Natural killer cell (primary cell): ENCODE measurements at regions not wholly inside any gene's neighbourhood (a gene's known extent, or its start where the extent isn't known, plus 50 kb on each side); places are given as distances from the start of the nearest gene placed in this dataset.

ENCODE experiments used
- ATAC-seq, 3 donors: fragments of 150-1000 bp in 2 of 3; fragments of 200-7000 bp in 1 of 3; cut with Tn5 transposase; 1 replicate in 1 of 3; 2 replicates in 2 of 3; pipeline ENCODE4 v1.10.0; 2021; ENCODE audit warnings: mild to moderate bottlenecking in 2 of 3, moderate library complexity in 2 of 3
- DNase-seq, 2 donors: peaks; one replicate each; pipeline versions ENCODE4 v3.0.0 to v3.0.0-alpha.2; 2013 to 2021; ENCODE audit warnings: mixed read lengths in 1 of 2
- H3K27ac ChIP-seq: one replicate; pipeline ENCODE4 v1.5.1; 2013; ENCODE audit warnings: mild to moderate bottlenecking, low read length
- H3K27me3 ChIP-seq: one replicate; pipeline ENCODE4 v1.6.1; 2013; ENCODE audit warnings: low read length; ENCODE audit not compliant: control insufficient read depth, insufficient read depth
- H3K36me3 ChIP-seq: one replicate; pipeline ENCODE4 v1.6.1; 2013; ENCODE audit warnings: low read length; ENCODE audit not compliant: control insufficient read depth, insufficient read depth
- H3K4me1 ChIP-seq: one replicate; pipeline ENCODE4 v1.6.1; 2013; ENCODE audit warnings: low read length; ENCODE audit not compliant: control insufficient read depth, insufficient read depth
- H3K4me3 ChIP-seq: one replicate; pipeline ENCODE4 v1.5.1; 2013; ENCODE audit warnings: low read length
- H3K9me3 ChIP-seq: one replicate; pipeline ENCODE4 v1.6.1; 2013; ENCODE audit warnings: low read length; ENCODE audit not compliant: control insufficient read depth, insufficient read depth
- H3K27ac Mint-ChIP-seq, 2 donors: one replicate each; pipeline ENCODE4 v1.8.0; 2022; ENCODE audit warnings: mild to moderate bottlenecking in 2 of 2, mixed read lengths in 2 of 2, moderate library complexity in 1 of 2
- H3K27me3 Mint-ChIP-seq, 2 donors: one replicate each; pipeline ENCODE4 v1.8.0; 2022; ENCODE audit warnings: low read depth in 2 of 2, mixed read lengths in 2 of 2
- H3K36me3 Mint-ChIP-seq: one replicate; pipeline ENCODE4 v1.8.0; 2022; ENCODE audit warnings: mixed read lengths
- H3K4me1 Mint-ChIP-seq, 2 donors: one replicate each; pipeline ENCODE4 v1.8.0; 2022; ENCODE audit warnings: mixed read lengths in 2 of 2
- H3K4me3 Mint-ChIP-seq: one replicate; pipeline ENCODE4 v1.8.0; 2022; ENCODE audit warnings: mild to moderate bottlenecking, moderate library complexity, mixed read lengths
- H3K9me3 Mint-ChIP-seq, 2 donors: one replicate each; pipeline ENCODE4 v1.8.0; 2022; ENCODE audit warnings: mixed read lengths in 2 of 2
- WGBS: methylation state at CpG from one replicate; pipeline ENCODE4 v1.1.7; 2013; ENCODE audit warnings: missing lambda C conversion rate; ENCODE audit not compliant: insufficient coverage; 5-methylcytosine and 5-hydroxymethylcytosine counted together
- intact Hi-C: fragments of 100-400 bp; cut with micrococcal nuclease; formaldehyde crosslinking; loops from one replicate; pipeline ENCODE4 v1.14.2; 2022
- TF ChIP-seq, protein P1 (sequence below): fragments of 200-600 bp; IDR thresholded peaks from one replicate; pipeline ENCODE4 v1.8.0; 2022; ENCODE audit warnings: antibody characterized with exemption

DNA sequence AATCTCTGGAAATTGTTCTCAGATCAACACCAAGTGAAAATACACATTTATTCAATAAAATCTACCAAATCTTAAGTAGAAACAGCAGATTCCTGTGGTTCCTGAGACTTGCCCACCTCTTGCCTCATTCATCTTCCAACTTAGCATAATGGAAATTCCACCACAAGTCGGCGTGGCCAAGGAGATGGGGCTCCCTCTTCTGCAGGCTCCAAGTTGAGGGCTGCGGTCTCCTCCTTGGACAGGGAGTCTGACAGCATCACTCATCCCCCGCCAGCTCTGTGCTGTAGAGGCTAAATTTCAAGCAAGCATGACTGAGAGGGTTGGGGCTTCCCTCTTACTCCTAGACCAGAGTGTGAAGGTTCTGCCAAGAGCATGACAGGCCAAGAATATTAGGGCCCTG, 273.7 kb downstream of the DIRAS2 start:
- intact Hi-C loops, result no loop called here
- H3K9me3 ChIP-seq, result no peaks in the 10 kb centered on the region
- peaks cover 2% of the 10 kb centered on the region for H3K27me3 ChIP-seq
- Mint-ChIP-seq H3K36me3 (no peaks in the 10 kb centered on the region), H3K4me1 (no peaks in the 10 kb centered on the region), H3K27me3 (peaks cover 18 to 55% of the 10 kb centered on the region in 2 donors), H3K27ac (no peak overlapping the region), H3K9me3 (no peaks in the 10 kb centered on the region), H3K4me3 (no peak overlapping the region)
- DNase-seq, result no peak
- no peaks in the 10 kb centered on the region for H3K4me1 ChIP-seq
- WGBS, result 93% methylated on average over 4 of the region's 4 CpGs
- H3K27ac ChIP-seq, result no peak overlapping the region
- no peaks in the 10 kb centered on the region for H3K36me3 ChIP-seq
- no peak for ATAC-seq
- TF ChIP-seq, protein P1, sequence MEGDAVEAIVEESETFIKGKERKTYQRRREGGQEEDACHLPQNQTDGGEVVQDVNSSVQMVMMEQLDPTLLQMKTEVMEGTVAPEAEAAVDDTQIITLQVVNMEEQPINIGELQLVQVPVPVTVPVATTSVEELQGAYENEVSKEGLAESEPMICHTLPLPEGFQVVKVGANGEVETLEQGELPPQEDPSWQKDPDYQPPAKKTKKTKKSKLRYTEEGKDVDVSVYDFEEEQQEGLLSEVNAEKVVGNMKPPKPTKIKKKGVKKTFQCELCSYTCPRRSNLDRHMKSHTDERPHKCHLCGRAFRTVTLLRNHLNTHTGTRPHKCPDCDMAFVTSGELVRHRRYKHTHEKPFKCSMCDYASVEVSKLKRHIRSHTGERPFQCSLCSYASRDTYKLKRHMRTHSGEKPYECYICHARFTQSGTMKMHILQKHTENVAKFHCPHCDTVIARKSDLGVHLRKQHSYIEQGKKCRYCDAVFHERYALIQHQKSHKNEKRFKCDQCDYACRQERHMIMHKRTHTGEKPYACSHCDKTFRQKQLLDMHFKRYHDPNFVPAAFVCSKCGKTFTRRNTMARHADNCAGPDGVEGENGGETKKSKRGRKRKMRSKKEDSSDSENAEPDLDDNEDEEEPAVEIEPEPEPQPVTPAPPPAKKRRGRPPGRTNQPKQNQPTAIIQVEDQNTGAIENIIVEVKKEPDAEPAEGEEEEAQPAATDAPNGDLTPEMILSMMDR, result no peak
- H3K4me3 ChIP-seq, result no peak overlapping the region

DNA sequence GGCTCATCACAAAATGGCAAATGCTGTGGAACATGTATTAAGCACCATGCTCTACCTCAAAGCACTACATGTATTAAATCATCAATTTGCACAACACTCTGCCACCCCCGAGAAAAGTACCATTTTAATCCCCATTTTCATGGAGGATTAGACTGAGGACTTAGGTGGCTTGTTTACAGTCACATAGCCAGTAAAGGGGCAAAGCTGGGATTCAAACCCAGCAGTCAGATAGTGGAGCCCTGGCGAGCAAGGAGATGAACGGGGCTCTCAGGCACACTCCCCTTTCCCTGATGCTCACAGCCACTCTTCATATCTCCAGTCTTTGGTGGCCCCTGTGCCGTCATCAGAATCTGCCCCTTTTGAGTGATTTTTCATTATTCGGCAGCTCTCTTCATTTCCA, 262.9 kb downstream of the DIRAS2 start:
- Mint-ChIP-seq H3K27me3 (peaks cover 34 to 66% of the 10 kb centered on the region in 2 donors), H3K9me3 (no peaks in the 10 kb centered on the region), H3K36me3 (no peaks in the 10 kb centered on the region), H3K27ac (no peak overlapping the region), H3K4me1 (no peaks in the 10 kb centered on the region), H3K4me3 (no peak overlapping the region)
- no peak overlapping the region for H3K27ac ChIP-seq
- no peak for ATAC-seq
- H3K36me3 ChIP-seq, result no peaks in the 10 kb centered on the region
- WGBS, result 92% methylated on average over 5 of the region's 5 CpGs
- H3K9me3 ChIP-seq, result no peaks in the 10 kb centered on the region
- no peaks in the 10 kb centered on the region for H3K27me3 ChIP-seq
- intact Hi-C loops, result no loop called here
- TF ChIP-seq, protein P1, result no peak
- no peak overlapping the region for H3K4me3 ChIP-seq
- no peaks in the 10 kb centered on the region for H3K4me1 ChIP-seq
- DNase-seq, result no peak

DNA sequence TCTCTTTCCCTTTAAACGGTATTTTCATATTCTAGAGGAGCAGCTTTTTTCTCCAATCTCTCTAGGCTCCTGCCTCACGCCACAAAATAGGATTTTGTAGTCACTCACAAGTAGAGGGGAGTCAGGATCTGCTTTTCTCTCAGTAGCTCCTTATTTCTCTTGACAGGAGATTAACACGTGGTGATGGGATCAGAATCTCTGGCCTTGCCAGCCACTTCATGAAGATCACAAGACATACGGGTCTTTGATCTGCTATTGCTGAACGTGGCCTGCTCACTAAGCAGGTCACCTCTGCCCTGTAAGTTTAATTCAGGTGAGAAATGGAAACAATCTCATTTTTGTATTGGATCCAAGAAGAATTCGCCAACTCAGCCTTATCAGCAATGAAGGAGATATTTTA, 257.5 kb downstream of the DIRAS2 start:
- no peak for DNase-seq
- TF ChIP-seq, protein P1, result no peak
- H3K4me3 Mint-ChIP-seq, result no peak overlapping the region
- no peaks in the 10 kb centered on the region for H3K27me3 ChIP-seq
- no peak overlapping the region for H3K27ac ChIP-seq
- no peaks in the 10 kb centered on the region for H3K9me3 Mint-ChIP-seq
- no peak overlapping the region for H3K27ac Mint-ChIP-seq
- H3K27me3 Mint-ChIP-seq, result peaks cover 28 to 59% of the 10 kb centered on the region in 2 donors
- 88% methylated on average over 5 of the region's 6 CpGs for WGBS
- H3K9me3 ChIP-seq, result no peaks in the 10 kb centered on the region
- no peaks in the 10 kb centered on the region for H3K4me1 ChIP-seq
- no peaks in the 10 kb centered on the region for H3K36me3 ChIP-seq
- no peaks in the 10 kb centered on the region for H3K4me1 Mint-ChIP-seq
- no peak overlapping the region for H3K4me3 ChIP-seq
- no peak for ATAC-seq
- intact Hi-C loops, result no loop called here
- H3K36me3 Mint-ChIP-seq, result no peaks in the 10 kb centered on the region

DNA sequence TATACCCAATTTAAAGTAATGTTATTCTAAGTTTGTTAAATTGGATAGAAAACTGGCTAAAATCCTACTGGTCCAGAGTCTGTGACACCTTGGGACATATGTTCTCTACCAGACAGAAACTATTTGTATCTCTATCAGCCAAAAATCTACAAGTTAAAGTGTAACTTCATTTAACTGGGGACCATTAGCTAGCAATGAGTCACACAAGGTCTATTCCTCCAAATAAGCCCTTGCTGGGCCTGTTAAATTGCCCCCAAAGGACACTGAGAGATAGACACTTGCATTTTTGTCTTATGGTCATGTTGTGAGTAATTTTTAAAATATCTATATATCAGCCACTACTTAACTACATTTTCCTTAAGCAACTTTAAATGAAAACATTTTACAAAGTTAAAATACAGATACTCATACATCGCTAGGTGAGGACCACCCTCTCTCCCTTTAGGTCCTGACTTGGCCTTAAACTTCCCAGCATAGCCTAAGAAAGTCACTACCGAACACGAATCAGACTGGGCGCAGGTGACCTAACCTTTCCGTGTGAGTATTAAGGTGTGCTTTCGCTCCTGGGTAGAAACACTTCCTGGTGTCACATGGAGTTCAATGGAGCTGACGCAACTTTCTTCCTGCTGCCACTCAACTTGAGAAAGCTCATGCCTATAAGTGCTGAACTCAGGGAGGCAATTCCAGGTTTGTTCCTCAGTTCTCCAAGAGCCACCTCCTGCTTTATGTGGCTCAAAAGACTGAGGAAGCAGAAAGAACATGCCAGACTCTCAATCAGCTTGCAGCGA, 249.1 kb downstream of the DIRAS2 start:
- Histone ChIP-seq H3K4me3 (no peak overlapping the region), H3K27ac (no peak overlapping the region), H3K36me3 (no peaks in the 10 kb centered on the region), H3K27me3 (no peaks in the 10 kb centered on the region), H3K4me1 (no peaks in the 10 kb centered on the region), H3K9me3 (no peaks in the 10 kb centered on the region)
- Mint-ChIP-seq H3K4me3 (no peak overlapping the region), H3K4me1 (no peaks in the 10 kb centered on the region), H3K27ac (no peak overlapping the region), H3K27me3 (peaks cover 4 to 35% of the 10 kb centered on the region in 2 donors), H3K9me3 (no peaks in the 10 kb centered on the region), H3K36me3 (no peaks in the 10 kb centered on the region)
- no peak for DNase-seq
- WGBS, result 94% methylated on average over 8 of the region's 8 CpGs
- no peak for ATAC-seq
- TF ChIP-seq, protein P1, result no peak
- intact Hi-C loops, result no loop called here
